Large intestine (tissue), 3 donors: ENCODE measurements at regions not wholly inside any gene's neighbourhood (a gene's known extent, or its start where the extent isn't known, plus 50 kb on each side); places are given as distances from the start of the nearest gene placed in this dataset.

ENCODE experiments used
- DNase-seq, 2 donors: peaks; one replicate each; pipeline versions ENCODE4 v3.0.0 to v3.0.0-alpha.2; 2013
- H3K27ac ChIP-seq: one replicate; pipeline ENCODE4 v1.5.1; 2013; ENCODE audit warnings: low read length
- H3K27me3 ChIP-seq: 2 replicates; pipeline ENCODE4 v1.6.1; 2013; ENCODE audit warnings: low read length; ENCODE audit not compliant: control insufficient read depth, insufficient read depth
- H3K36me3 ChIP-seq: 2 replicates; pipeline ENCODE4 v1.6.1; 2013; ENCODE audit warnings: low read length; ENCODE audit not compliant: control insufficient read depth, insufficient read depth
- H3K4me1 ChIP-seq: one replicate; pipeline ENCODE4 v1.6.1; 2013; ENCODE audit warnings: low read length; ENCODE audit not compliant: control insufficient read depth, insufficient read depth
- H3K4me3 ChIP-seq: one replicate; pipeline ENCODE4 v1.5.1; 2013; ENCODE audit warnings: low read length
- H3K9me3 ChIP-seq: one replicate; pipeline ENCODE4 v1.6.1; 2013; ENCODE audit warnings: mild to moderate bottlenecking, low read depth, low read length, moderate library complexity; ENCODE audit not compliant: control insufficient read depth
- WGBS: methylation state at CpG from one replicate; pipeline ENCODE4 v1.1.5; 2013; ENCODE audit warnings: low lambda C conversion rate; ENCODE audit not compliant: insufficient coverage; 5-methylcytosine and 5-hydroxymethylcytosine counted together

DNA sequence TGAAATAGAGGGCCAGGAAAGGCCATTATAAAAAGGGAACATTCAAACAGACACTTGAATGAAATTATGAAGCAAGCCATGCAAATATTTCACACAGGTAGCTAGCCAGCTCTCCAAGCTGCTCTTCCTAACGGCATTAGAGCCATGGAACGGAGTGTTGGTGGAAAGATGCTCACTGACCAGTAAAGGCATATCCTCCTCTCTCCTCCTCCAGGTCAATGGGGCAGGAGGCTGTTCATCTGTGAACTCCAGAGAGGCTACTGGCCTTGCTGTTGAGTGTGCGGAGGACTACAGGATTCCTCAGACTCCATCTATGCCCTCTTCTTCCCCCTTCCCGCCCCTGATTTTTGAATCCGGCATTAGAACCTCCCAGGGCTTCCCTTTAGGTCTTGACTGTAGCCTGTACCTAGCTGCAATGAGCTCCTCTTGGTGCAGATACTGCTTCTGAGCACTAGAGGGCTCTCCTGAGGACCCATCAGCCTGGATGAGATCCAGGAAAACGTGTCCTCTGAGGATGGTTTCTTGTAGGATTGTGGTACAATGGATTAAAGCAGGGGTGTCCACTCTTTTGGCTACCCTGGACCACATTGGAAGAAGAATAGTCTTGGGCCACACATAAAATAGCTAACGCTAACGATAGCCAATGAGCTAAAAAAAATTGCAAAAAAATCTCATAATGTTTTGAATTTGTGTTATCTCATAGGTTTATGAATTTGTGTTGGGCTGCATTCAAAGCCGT lies 162.2 kb downstream of the SREK1 start:
- WGBS: no CpG with 5 or more reads among the region's 9 CpGs
- H3K4me1 ChIP-seq: no peaks in the 10 kb centered on the region
- no peaks in the 10 kb centered on the region for H3K27me3 ChIP-seq
- no peaks in the 10 kb centered on the region for H3K36me3 ChIP-seq
- H3K4me3 ChIP-seq: no peak overlapping the region
- H3K9me3 ChIP-seq: no peaks in the 10 kb centered on the region
- no peak overlapping the region for H3K27ac ChIP-seq
- peak; percentile 37 to 45 for DNase-seq

GRCh38 chr5:66306844-66307315 lies 162.8 kb downstream of the SREK1 start:
- DNase-seq: peak in 1 of 2 donors; percentile 4
- 70% methylated on average over 3 of the region's 7 CpGs for WGBS
- no peaks in the 10 kb centered on the region for H3K4me1 ChIP-seq
- H3K27me3 ChIP-seq: no peaks in the 10 kb centered on the region
- H3K36me3 ChIP-seq: no peaks in the 10 kb centered on the region
- no peak overlapping the region for H3K27ac ChIP-seq
- no peaks in the 10 kb centered on the region for H3K9me3 ChIP-seq
- no peak overlapping the region for H3K4me3 ChIP-seq

DNA sequence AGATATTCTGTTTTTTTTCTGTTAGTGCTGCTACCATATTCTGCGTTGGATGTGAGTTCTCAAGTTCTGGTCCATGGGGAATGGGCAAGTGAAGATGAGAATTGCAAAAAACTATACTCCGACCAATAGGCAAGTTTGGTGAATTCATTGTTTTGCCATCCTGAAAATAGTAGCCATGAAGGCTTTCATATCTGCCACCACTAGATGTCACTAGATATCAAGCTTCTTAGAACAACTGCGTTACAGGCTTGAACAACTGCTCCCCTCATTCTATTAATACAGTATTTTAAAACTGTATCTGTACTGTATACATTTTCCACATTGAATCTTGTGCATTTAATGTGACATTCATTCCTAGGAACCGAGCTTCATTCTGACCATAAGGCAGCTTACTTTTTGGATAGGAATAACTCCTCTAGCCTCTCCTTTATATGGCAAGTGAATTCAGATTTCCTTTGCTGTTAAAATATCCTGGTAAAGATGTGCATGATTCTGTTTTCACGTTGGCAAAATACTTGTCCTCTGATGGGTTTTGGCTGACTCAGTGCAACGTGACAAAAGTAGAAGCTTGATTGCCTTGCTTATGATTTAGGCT lies 163.6 kb downstream of the SREK1 start:
- no peaks in the 10 kb centered on the region for H3K27me3 ChIP-seq
- no peak overlapping the region for H3K4me3 ChIP-seq
- H3K36me3 ChIP-seq: no peaks in the 10 kb centered on the region
- no peak overlapping the region for H3K27ac ChIP-seq
- 0% methylated on average over 1 of the region's 6 CpGs for WGBS
- peak; percentile 33 to 44 for DNase-seq
- H3K4me1 ChIP-seq: no peaks in the 10 kb centered on the region
- no peaks in the 10 kb centered on the region for H3K9me3 ChIP-seq

DNA sequence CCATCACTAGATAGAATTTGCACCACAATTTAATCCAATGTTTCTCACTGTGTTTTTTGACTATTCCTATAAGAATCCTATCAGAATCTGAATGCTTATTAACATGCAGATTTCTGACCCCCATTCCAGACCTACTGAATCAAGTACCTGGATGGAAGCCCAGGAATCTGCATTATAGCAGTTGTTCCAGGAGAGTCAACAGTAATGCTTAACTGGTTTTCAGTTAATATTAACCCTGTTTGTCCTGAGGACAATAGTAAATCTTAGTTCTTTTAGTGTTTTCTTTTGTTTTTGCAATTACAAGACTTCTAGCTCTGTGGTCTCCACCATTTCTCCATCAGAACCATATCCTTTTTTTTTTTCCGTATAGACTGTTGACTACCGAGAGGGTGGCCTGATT lies 168.2 kb downstream of the SREK1 start:
- Histone ChIP-seq H3K9me3 (no peaks in the 10 kb centered on the region), H3K27ac (no peak overlapping the region), H3K4me1 (no peaks in the 10 kb centered on the region), H3K27me3 (no peaks in the 10 kb centered on the region), H3K36me3 (no peaks in the 10 kb centered on the region), H3K4me3 (no peak overlapping the region)
- 100% methylated on average over 1 of the region's 2 CpGs for WGBS
- no peak for DNase-seq

DNA sequence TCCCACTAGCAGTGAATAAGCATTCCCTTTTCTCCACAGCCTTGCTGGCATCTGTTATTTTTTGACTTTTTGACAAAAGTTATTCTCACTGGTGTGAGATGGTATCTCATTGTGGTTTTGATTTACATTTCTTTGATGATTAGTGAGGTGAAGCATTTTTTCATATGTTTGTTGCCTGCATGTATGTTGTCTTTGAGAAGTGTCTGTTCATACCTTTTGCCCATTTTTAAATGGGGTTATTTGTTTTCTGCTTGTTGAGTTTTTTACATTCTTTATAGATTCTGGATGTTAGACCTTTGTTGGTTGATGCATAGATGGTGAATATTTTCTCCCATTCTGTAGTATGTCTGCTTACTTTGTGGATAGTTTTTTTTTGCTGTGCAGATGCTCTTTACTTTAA lies 171.7 kb downstream of the SREK1 start:
- Histone ChIP-seq H3K36me3 (no peaks in the 10 kb centered on the region), H3K27ac (no peak overlapping the region), H3K9me3 (no peaks in the 10 kb centered on the region), H3K27me3 (no peaks in the 10 kb centered on the region), H3K4me3 (no peak overlapping the region), H3K4me1 (no peaks in the 10 kb centered on the region)
- DNase-seq: no peak

DNA sequence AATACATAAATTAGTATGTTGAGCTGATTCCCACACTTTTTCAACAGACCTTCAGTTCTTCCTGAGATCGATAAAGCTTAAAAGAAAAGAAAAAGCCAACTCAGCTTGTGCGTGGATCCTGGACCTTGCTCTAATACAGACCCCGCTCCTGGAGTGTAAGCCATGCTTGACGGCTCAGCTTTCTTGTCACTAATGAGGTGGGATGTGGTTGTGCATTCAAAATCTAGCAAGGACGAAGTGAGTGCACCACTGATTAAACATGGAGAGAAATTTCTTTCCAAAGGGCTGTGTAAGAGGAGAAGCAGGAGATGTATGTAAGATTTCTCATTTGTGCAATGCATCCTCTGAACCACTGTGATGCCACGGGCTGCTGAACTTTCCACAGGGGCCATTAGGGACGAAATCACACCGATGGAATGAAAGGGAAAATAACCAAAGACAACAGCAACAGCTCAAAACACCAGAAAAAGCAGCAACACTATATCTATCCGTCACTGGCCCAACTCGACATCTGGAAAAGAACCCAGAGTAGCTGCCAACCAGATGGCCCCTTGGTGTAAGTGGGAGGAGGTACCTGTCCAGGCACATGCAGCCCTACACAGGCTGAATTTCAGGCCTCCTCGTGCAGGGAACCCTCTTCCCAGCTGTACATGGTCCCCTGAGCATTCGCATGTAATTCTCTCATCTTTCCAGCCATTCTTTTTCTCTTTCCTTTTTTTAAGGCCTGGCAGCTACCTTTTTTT lies 178.9 kb downstream of the SREK1 start:
- peaks cover 10% of the 10 kb centered on the region for H3K27me3 ChIP-seq
- DNase-seq: no peak
- H3K36me3 ChIP-seq: no peaks in the 10 kb centered on the region
- no peaks in the 10 kb centered on the region for H3K4me1 ChIP-seq
- WGBS: 97% methylated on average over 5 of the region's 12 CpGs
- no peak overlapping the region for H3K4me3 ChIP-seq
- no peaks in the 10 kb centered on the region for H3K9me3 ChIP-seq
- no peak overlapping the region for H3K27ac ChIP-seq

- Histone ChIP-seq H3K27me3 (peaks cover 13% of the 10 kb centered on the region), H3K9me3 (no peaks in the 10 kb centered on the region), H3K27ac (no peak overlapping the region), H3K4me3 (no peak overlapping the region), H3K4me1 (no peaks in the 10 kb centered on the region), H3K36me3 (no peaks in the 10 kb centered on the region)
- 48% methylated on average over 7 of the region's 13 CpGs for WGBS
- no peak for DNase-seq
Measured at GRCh38 chr5:66323529-66323895, 179.4 kb downstream of the SREK1 start.

- no peak overlapping the region for H3K4me3 ChIP-seq
- WGBS: no CpG with 5 or more reads among the region's 1 CpG
- H3K36me3 ChIP-seq: no peaks in the 10 kb centered on the region
- H3K9me3 ChIP-seq: no peaks in the 10 kb centered on the region
- H3K27ac ChIP-seq: no peak overlapping the region
- H3K27me3 ChIP-seq: peaks cover 13% of the 10 kb centered on the region
- no peaks in the 10 kb centered on the region for H3K4me1 ChIP-seq
- no peak for DNase-seq
Measured at GRCh38 chr5:66324357-66324756, 180.3 kb downstream of the SREK1 start.

DNA sequence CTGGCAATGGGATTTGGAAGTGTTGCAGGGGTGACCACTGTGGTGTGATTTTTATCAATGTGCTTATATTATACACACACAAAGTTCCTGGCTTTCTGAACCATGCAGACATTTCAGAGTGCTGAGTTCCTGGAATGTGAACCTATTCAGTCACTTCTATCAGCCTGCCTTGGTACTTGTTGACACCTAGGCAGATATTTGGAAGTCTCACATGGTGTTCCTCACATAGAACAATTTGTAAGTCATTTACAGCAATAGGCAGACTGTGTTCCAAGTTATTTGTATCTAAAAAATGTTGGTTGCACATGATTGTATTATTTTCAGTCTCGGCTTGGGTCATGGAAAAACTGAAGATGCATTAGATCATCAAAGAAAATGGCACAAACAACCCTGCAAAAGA lies 182.2 kb downstream of the SREK1 start:
- no peaks in the 10 kb centered on the region for H3K36me3 ChIP-seq

DNA sequence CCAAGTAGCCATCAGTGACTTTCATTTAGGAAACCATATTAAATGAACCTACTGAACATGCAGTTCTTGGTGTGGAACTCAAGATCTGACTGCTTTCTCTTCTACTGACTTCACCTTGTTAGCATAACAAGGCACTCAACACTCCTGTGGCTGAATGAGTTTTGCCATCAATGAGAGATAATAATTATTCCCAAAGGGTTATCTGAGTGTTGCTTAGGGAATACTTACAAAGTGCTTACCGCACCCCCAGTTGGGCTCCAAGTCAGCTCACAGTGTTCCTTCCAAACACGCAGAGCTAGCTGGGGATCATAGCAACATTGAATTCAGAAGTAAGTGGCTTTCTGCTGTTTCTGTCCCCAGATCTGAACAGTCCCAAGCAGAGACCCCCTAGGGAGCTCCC lies 182.9 kb downstream of the SREK1 start:
- H3K9me3 ChIP-seq: no peaks in the 10 kb centered on the region
- DNase-seq: no peak
- no peak overlapping the region for H3K4me3 ChIP-seq
- no peaks in the 10 kb centered on the region for H3K4me1 ChIP-seq
- peaks cover 13% of the 10 kb centered on the region for H3K27me3 ChIP-seq
- no peaks in the 10 kb centered on the region for H3K36me3 ChIP-seq
- no CpG with 5 or more reads among the region's 2 CpGs for WGBS
- H3K27ac ChIP-seq: no peak overlapping the region

More for the DNA sequence above, 182.2 kb downstream of the SREK1 start:
- WGBS: no CpG with 5 or more reads among the region's 1 CpG
- Histone ChIP-seq H3K4me1 (no peaks in the 10 kb centered on the region), H3K27ac (no peak overlapping the region), H3K9me3 (no peaks in the 10 kb centered on the region), H3K27me3 (peaks cover 13% of the 10 kb centered on the region), H3K4me3 (no peak overlapping the region)
- DNase-seq: no peak
